ENCODE measurements at regions not wholly inside any gene's neighbourhood (a gene's known extent, or its start where the extent isn't known, plus 50 kb on each side); places are given as distances from the start of the nearest gene placed in this dataset.

GRCh38 chr16:80355335-80355734 is 185.5 kb upstream of the DYNLRB2 start:
- DNase-seq, result no peak

- DNase-seq, result no peak
Measured at GRCh38 chr16:80350061-80350460, 190.7 kb upstream of the DYNLRB2 start.

GRCh38 chr16:80347900-80348299 is 192.9 kb upstream of the DYNLRB2 start:
- no peak for DNase-seq

- no peak for DNase-seq
Measured at GRCh38 chr16:80347002-80347401, 193.8 kb upstream of the DYNLRB2 start.

GRCh38 chr16:80346111-80346632 is 194.6 kb upstream of the DYNLRB2 start:
- DNase-seq, result no peak

- no peak for DNase-seq
Measured at GRCh38 chr16:80345701-80346100, 195.1 kb upstream of the DYNLRB2 start.

GRCh38 chr16:80344570-80344969 is 196.2 kb upstream of the DYNLRB2 start:
- no peak for DNase-seq

- no peak for DNase-seq
Measured at GRCh38 chr16:80341263-80341662, 199.5 kb upstream of the DYNLRB2 start.

- no peak for DNase-seq
Measured at GRCh38 chr16:80337786-80338185, 203.0 kb upstream of the DYNLRB2 start.

GRCh38 chr16:80330803-80331202 is 210.0 kb upstream of the DYNLRB2 start:
- no peak for DNase-seq

GRCh38 chr16:80330150-80330549 is 210.6 kb upstream of the DYNLRB2 start:
- no peak for DNase-seq

GRCh38 chr16:80327740-80328139 is 213.1 kb upstream of the DYNLRB2 start:
- no peak for DNase-seq

GRCh38 chr16:80324371-80324770 is 216.4 kb upstream of the DYNLRB2 start:
- DNase-seq, result no peak

GRCh38 chr16:80323808-80324195 is 217.0 kb upstream of the DYNLRB2 start:
- DNase-seq, result no peak

- no peak for DNase-seq
Measured at GRCh38 chr16:80323187-80323807, 217.5 kb upstream of the DYNLRB2 start.

- no peak for DNase-seq
Measured at GRCh38 chr16:80319181-80319580, 221.6 kb upstream of the DYNLRB2 start.

GRCh38 chr16:80318107-80318506 is 222.7 kb upstream of the DYNLRB2 start:
- DNase-seq, result no peak

- DNase-seq, result no peak
Measured at GRCh38 chr16:80317599-80318037, 223.2 kb upstream of the DYNLRB2 start.

GRCh38 chr16:80317116-80317515 is 223.7 kb upstream of the DYNLRB2 start:
- no peak for DNase-seq

- DNase-seq, result no peak
Measured at GRCh38 chr16:80314042-80314441, 226.8 kb upstream of the DYNLRB2 start.

- no peak for DNase-seq
Measured at GRCh38 chr16:80309178-80309577, 231.6 kb upstream of the DYNLRB2 start.

- no peak for DNase-seq
Measured at GRCh38 chr16:80305410-80305809, 235.4 kb upstream of the DYNLRB2 start.

GRCh38 chr16:80303691-80304090 is 237.1 kb upstream of the DYNLRB2 start:
- DNase-seq, result no peak

- DNase-seq, result no peak
Measured at GRCh38 chr16:80300876-80301275, 239.9 kb upstream of the DYNLRB2 start.

- no peak for DNase-seq
Measured at GRCh38 chr16:80300456-80300855, 240.3 kb upstream of the DYNLRB2 start.

All from NCI-H748 treated with DMSO at 0.1 percent for 48 hours (cell line).